Activated CD8-positive, alpha-beta memory T cell treated with anti-CD3 and anti-CD28 coated beads, Interleukin-2, amount 10 ng/mL, durations not matched to agents 7 days and 5 days (primary cell): ENCODE measurements at regions not wholly inside any gene's neighbourhood (a gene's known extent, or its start where the extent isn't known, plus 50 kb on each side); places are given as distances from the start of the nearest gene placed in this dataset.
"Not testable (repeated sequence)": the region's sequence is repeated elsewhere in the genome, so short reads cannot be mapped to it uniquely, and the experiment has no call there.

Source experiments
- ATAC-seq: fragments of 150-1000 bp; cut with Tn5 transposase; one replicate; pipeline ENCODE4 v1.10.0; 2021; ENCODE audit warnings: moderate library complexity
- CTCF ChIA-PET: fragments of 350-600 bp; sonication (Branson Sonifier 250); formaldehyde crosslinking; loops from one replicate; lab custom pipeline; 2021; ENCODE audit warnings: antibody characterized with exemption; lab: Charles Lee
- DNase-seq: peaks from one replicate; pipeline ENCODE4 v3.0.0-alpha.2; 2020
- H3K27ac Mint-ChIP-seq: one replicate; pipeline ENCODE4 v1.8.0; 2021; ENCODE audit warnings: mild to moderate bottlenecking, mixed read lengths
- H3K27me3 Mint-ChIP-seq: one replicate; pipeline ENCODE4 v1.8.0; 2021; ENCODE audit warnings: mixed read lengths
- H3K36me3 Mint-ChIP-seq: one replicate; pipeline ENCODE4 v1.8.0; 2021; ENCODE audit warnings: mild to moderate bottlenecking, mixed read lengths
- H3K4me1 Mint-ChIP-seq: one replicate; pipeline ENCODE4 v1.8.0; 2021; ENCODE audit warnings: mixed read lengths
- H3K4me3 Mint-ChIP-seq: one replicate; pipeline ENCODE4 v1.8.0; 2021; ENCODE audit warnings: mild to moderate bottlenecking, moderate library complexity, mixed read lengths
- H3K9me3 Mint-ChIP-seq: one replicate; pipeline ENCODE4 v1.8.0; 2022; ENCODE audit warnings: low read depth, mixed read lengths

DNA sequence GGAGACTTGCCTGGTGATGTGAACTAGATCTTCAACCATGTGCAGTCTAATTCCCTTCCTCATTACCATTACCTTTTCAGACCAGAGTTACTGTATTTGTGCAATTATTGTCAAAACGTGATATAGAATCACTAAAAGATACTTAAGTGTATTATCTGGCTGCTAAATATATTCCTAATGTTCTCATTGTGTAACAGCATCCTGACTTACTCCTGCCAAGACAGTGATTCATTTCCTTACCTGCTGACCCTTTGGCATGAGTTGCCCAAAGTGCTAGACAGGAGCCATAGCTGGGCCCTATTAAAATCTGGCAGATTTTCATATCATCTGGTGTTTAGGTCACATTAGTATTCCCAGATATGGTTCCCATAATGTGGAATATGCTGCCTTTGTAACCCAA is 598.3 kb upstream of the CAMK1G start:
- Mint-ChIP-seq H3K4me3 (no peak overlapping the region), H3K9me3 (peaks cover 3% of the 10 kb centered on the region), H3K36me3 (peaks cover 7% of the 10 kb centered on the region), H3K27ac (no peak overlapping the region), H3K4me1 (peaks cover 21% of the 10 kb centered on the region), H3K27me3 (peaks cover 7% of the 10 kb centered on the region)
- DNase-seq (no peak), ATAC-seq (no peak)
- CTCF ChIA-PET = no interaction called here

DNA sequence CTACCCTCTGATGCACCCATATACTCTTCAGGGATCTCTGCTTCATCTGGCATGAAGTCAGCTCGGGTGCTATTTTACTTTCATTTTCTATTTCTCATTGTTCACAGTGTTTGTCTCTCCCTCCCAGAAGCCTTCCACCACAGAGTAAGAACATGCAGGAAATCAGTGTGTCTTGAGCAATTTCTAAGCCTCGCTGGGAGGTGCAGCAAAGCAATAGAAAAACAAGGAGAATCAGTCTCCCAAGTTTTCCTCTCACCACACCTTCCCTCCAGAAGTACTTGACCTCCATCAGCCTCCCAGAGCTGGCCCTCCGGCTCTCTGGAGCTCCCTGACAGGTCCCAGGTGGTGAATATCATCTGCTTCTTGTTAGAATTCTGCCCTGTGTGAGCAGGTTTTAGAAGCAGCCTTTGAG is 594.7 kb upstream of the CAMK1G start:
- Mint-ChIP-seq H3K4me1 (peaks cover 21% of the 10 kb centered on the region), H3K4me3 (peak overlapping the region; percentile 62), H3K9me3 (peaks cover 11% of the 10 kb centered on the region), H3K27me3 (peaks cover 7% of the 10 kb centered on the region), H3K27ac (peak overlapping the region; percentile 80), H3K36me3 (peaks cover 7% of the 10 kb centered on the region)
- DNase-seq = peak; percentile 42
- CTCF ChIA-PET = interaction anchor here (1.1 kb wide), 1 partner anchor 9 kb away, joined by 5 read pairs; no protein-coding TSS in a partner anchor
- ATAC-seq = peak; percentile 98

DNA sequence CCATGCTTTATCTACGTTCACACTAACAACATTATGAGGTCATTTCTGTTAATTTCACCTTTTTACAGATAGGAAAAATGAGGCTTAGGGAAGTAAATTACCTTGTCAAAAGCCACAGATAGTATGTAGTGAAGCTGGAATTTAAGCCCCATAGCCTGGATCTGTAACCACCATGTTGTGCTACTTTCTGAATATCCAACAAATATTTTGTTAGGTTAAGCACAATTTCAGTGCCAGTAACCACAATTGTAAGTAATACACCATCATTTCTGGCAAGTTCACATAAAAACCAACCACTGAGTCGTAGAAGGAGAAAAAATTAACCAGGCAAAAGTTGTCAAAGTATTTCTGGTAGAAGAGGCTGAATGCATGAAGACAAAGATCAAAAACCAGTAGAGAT is 593.1 kb upstream of the CAMK1G start:
- no peak for ATAC-seq
- Mint-ChIP-seq H3K4me3 (no peak overlapping the region), H3K27ac (no peak overlapping the region), H3K36me3 (peaks cover 7% of the 10 kb centered on the region), H3K9me3 (peaks cover 11% of the 10 kb centered on the region), H3K4me1 (peaks cover 21% of the 10 kb centered on the region), H3K27me3 (peaks cover 17% of the 10 kb centered on the region)
- CTCF ChIA-PET = no interaction called here
- no peak for DNase-seq

DNA sequence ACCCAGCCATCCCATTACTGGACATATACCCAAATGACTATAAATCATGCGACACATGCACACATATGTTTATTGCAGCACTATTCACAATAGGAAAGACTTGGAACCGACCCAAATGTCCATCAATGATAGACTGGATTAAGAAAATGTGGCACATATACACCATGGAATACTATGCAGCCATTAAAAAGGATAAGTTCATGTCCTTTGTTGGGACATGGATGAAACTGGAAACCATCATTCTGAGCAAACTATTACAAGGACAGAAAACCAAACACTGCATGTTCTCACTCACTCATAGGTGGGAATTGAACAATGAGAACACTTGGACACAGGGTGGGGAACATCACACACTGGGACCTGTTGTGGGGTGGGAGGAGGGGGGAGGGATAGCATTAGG is 586.5 kb upstream of the CAMK1G start:
- H3K4me1 Mint-ChIP-seq, ATAC-seq, H3K27ac Mint-ChIP-seq, DNase-seq, CTCF ChIA-PET, H3K4me3 Mint-ChIP-seq, H3K36me3 Mint-ChIP-seq, H3K9me3 Mint-ChIP-seq: not testable (repeated sequence)
- H3K27me3 Mint-ChIP-seq = peaks cover 17% of the 10 kb centered on the region

DNA sequence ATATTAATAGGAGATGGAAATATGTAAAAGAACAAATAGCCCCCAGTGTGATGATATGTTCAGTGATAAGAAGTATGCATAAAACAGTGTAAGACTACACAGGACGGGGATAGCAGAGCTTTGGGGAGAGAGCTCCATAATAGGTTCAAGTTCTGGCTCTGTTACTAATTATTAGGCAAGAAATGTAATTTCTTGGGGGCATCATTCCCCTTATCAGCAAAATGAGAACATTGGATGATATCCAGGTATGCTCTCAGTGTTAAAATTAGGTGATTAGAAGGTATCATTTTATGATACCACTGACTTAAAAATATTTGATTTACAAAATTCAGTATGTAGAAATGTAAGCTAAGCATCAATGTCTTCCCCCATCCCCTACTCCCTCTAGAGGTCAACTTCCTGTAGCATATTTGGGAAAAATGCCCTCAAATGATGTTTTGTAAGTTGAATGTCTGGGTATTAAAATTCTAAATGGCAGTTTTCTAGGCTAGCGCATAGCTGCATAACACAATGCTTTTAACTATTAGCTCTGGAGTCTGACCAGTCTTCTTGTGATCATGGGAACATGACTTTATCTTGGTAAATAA is 585.7 kb upstream of the CAMK1G start:
- no peak for ATAC-seq
- no peak overlapping the region for H3K4me3 Mint-ChIP-seq
- H3K36me3 Mint-ChIP-seq = no peaks in the 10 kb centered on the region
- CTCF ChIA-PET = interaction anchor here (1.2 to 1.5 kb wide), 2 partner anchors 9 to 31 kb away, joined by 3 to 5 read pairs; no protein-coding TSS in a partner anchor
- peaks cover 3% of the 10 kb centered on the region for H3K9me3 Mint-ChIP-seq
- no peaks in the 10 kb centered on the region for H3K4me1 Mint-ChIP-seq
- H3K27me3 Mint-ChIP-seq = peaks cover 17% of the 10 kb centered on the region
- no peak for DNase-seq
- no peak overlapping the region for H3K27ac Mint-ChIP-seq

DNA sequence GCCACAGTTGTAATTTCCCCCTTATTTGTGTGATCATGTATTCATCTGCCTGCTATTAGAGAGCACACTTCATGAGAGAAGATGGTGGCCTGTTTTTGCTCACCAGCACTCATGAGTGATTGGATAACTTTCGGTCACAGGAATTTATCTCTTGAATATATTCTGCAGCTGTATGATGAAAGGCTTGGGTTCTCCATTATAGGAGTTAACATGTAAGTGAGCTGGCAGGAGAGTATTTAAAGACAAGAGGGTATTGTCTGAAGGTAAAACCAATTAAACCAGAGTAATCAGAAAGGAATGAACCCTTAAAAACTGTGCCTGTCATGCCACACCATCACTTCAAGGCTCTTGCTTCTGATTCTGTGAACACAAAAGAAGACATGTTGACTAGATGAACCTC is 574.9 kb upstream of the CAMK1G start:
- H3K27me3 Mint-ChIP-seq = no peaks in the 10 kb centered on the region
- no peaks in the 10 kb centered on the region for H3K4me1 Mint-ChIP-seq
- no peak for DNase-seq
- no peak overlapping the region for H3K4me3 Mint-ChIP-seq
- H3K27ac Mint-ChIP-seq = no peak overlapping the region
- ATAC-seq = no peak
- no peaks in the 10 kb centered on the region for H3K9me3 Mint-ChIP-seq
- no peaks in the 10 kb centered on the region for H3K36me3 Mint-ChIP-seq
- CTCF ChIA-PET = no interaction called here

DNA sequence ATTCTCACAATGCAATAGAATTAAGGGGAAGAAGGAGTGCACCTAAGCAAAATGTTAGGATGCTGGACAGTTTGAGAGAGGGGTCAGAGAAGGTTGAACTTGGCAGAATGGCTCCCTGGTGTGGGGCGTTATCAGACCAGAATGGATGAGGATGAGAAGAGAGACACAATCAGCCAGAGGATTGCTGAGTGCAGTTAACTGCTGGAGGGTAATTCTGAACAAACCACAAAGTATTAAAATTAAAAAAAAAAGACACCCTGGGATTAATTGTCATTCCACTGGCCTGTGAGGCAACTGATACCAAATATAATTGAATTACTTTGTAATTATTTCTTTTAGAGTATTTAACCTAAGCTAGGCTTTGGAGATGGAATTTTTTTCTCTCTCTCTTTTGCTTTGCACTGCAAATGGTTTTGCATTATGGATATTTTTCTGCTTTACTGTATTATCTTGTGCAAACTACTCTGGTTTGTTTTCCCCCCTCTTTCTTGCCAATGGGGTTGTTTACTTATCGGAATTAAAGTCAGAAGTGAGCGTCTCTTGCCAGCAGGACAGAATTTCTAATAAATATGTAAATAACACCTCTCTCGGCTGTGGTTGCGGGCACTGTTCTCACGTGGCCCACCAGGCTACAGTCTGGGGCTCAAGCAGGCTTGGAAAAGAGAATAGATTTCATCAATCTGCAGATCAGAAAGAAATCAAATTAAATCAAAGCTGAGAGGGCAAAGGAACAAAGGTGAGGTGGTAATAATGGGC is 572.9 kb upstream of the CAMK1G start:
- no peaks in the 10 kb centered on the region for H3K27me3 Mint-ChIP-seq

DNA sequence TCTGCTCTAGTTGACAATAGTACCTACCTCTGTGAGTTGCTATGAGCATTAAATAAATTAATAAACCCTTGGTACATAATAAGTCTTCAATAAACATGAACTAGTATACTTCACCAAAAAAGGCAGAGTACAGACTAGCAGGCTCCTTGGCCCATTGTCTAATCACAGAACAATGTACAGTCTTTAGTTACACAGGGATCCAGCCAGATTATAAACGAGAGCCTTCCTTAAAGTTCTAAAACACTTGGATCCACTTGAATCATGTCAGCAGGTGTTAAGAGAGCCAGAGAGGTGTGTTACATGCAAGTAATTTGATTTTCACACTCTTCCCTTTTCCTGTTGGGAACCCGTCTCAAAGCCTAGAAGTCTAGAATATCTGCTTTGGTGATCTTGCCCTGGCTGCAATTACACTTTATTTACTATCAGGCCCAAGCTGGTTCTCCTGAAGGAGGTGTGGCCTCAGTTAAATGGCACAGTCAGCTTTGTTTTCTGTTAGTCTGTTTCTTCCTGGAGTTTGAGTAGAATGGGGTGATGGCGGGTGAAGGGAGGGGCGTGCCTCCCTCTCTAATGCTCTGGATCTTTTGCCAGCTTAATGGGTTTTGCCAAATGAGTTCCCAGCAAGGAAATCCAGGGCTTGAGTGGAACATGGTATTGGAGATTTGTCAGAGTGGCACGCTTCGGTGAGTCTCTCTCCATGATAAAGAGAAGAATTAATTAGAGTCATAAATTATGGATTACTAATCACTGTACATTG is 570.9 kb upstream of the CAMK1G start:
- H3K4me3 Mint-ChIP-seq = no peak overlapping the region

More for the DNA sequence above, 572.9 kb upstream of the CAMK1G start:
- no peaks in the 10 kb centered on the region for H3K36me3 Mint-ChIP-seq
- DNase-seq (no peak), ATAC-seq (no peak)
- no peaks in the 10 kb centered on the region for H3K4me1 Mint-ChIP-seq
- no peak overlapping the region for H3K27ac Mint-ChIP-seq
- peaks cover 2% of the 10 kb centered on the region for H3K9me3 Mint-ChIP-seq
- H3K4me3 Mint-ChIP-seq = no peak overlapping the region
- CTCF ChIA-PET = no interaction called here

DNA sequence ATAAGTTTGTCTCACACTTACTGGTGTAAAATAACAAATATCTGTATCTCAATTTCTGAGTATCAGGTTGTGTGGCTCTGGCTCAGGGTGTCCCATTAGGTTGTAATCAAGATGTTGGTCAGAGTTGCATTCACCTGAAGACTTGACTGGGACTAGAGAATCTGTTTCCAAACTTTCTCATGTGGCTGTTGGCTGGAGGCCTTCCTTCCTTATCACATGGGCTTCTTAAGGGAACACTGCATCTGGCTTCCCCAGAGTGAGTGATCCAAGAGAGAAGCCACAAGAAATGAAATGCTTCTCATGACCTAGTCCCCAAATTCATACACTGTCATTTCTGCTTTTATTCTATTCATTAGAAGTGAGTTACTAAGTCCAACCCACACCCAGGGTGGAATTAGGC is 568.4 kb upstream of the CAMK1G start:
- H3K4me1 Mint-ChIP-seq = no peaks in the 10 kb centered on the region
- no peak overlapping the region for H3K27ac Mint-ChIP-seq
- DNase-seq (no peak), ATAC-seq (no peak)
- CTCF ChIA-PET = no interaction called here
- H3K4me3 Mint-ChIP-seq = no peak overlapping the region
- no peaks in the 10 kb centered on the region for H3K36me3 Mint-ChIP-seq
- H3K9me3 Mint-ChIP-seq = peaks cover 6% of the 10 kb centered on the region
- H3K27me3 Mint-ChIP-seq = no peaks in the 10 kb centered on the region

More for the DNA sequence above, 570.9 kb upstream of the CAMK1G start:
- Mint-ChIP-seq H3K27me3 (no peaks in the 10 kb centered on the region), H3K27ac (no peak overlapping the region), H3K36me3 (no peaks in the 10 kb centered on the region), H3K4me1 (no peaks in the 10 kb centered on the region), H3K9me3 (peaks cover 2% of the 10 kb centered on the region)
- ATAC-seq (no peak), DNase-seq (no peak)
- CTCF ChIA-PET = no interaction called here

DNA sequence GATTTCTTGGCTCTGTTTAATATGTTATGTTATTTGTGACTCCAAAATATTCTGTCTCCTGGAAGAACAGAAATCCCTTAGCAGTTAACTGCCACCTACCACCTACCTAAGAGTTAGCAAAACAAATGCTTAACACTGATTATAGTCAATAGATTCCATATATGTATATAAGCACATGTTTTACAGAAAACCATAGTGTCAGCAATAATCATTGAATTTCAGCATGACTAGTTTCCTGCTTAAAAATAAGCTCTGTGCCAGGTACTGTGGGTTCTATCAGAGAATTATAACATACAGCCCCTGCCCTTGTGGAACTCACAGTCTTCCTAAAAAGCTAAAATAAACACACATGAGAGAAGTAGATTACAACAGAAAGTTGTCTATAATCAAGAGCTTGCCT is 561.9 kb upstream of the CAMK1G start:
- H3K27ac Mint-ChIP-seq = no peak overlapping the region
- CTCF ChIA-PET = no interaction called here
- H3K4me1 Mint-ChIP-seq = no peaks in the 10 kb centered on the region
- no peak overlapping the region for H3K4me3 Mint-ChIP-seq
- DNase-seq = no peak
- ATAC-seq = no peak
- H3K27me3 Mint-ChIP-seq = no peaks in the 10 kb centered on the region
- H3K36me3 Mint-ChIP-seq = no peaks in the 10 kb centered on the region
- peaks cover 4% of the 10 kb centered on the region for H3K9me3 Mint-ChIP-seq

DNA sequence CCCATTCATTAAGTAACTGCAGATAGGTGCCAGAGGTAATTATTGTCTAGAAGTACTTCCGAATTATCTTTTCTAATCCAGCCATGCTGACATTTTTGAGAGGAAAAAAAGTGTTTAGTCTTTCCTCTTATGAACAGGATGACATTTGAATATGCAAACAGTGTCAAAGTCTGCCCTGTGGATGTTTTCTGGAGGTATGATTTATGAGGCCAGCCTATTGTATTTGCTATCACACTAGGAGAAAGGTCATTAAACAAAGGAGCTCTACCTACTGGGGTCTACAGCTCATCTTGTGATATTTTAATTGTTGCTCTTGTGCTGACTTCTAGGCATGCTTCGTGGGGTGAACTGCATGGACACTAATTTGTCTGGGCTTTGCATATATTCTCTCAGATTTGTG is 559.7 kb upstream of the CAMK1G start:
- Mint-ChIP-seq H3K36me3 (no peaks in the 10 kb centered on the region), H3K27me3 (no peaks in the 10 kb centered on the region), H3K9me3 (peaks cover 4% of the 10 kb centered on the region), H3K4me1 (no peaks in the 10 kb centered on the region), H3K4me3 (no peak overlapping the region), H3K27ac (no peak overlapping the region)
- CTCF ChIA-PET = no interaction called here
- no peak for DNase-seq
- no peak for ATAC-seq

DNA sequence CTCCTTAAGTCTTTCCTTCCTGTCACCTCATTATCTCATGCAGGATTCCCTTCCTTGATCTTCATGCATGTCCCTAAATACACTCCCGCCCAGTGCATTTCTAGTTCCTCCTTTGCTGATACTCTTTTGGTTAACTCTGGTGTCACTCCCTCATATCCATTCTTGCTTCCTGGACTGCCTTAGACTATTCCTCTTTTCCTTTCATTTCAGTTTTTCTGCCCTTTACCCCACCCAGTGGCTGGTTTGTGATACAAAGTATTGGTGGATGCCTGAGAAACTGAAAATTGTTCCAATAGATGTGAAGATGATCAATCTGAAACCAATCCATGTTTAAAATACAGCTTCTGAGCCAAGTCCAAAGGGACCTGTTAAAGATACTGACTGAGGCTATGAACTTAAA is 553.8 kb upstream of the CAMK1G start:
- Mint-ChIP-seq H3K9me3 (no peaks in the 10 kb centered on the region), H3K36me3 (no peaks in the 10 kb centered on the region), H3K4me1 (no peaks in the 10 kb centered on the region), H3K4me3 (no peak overlapping the region), H3K27ac (no peak overlapping the region), H3K27me3 (no peaks in the 10 kb centered on the region)
- CTCF ChIA-PET = no interaction called here
- DNase-seq (no peak), ATAC-seq (no peak)

DNA sequence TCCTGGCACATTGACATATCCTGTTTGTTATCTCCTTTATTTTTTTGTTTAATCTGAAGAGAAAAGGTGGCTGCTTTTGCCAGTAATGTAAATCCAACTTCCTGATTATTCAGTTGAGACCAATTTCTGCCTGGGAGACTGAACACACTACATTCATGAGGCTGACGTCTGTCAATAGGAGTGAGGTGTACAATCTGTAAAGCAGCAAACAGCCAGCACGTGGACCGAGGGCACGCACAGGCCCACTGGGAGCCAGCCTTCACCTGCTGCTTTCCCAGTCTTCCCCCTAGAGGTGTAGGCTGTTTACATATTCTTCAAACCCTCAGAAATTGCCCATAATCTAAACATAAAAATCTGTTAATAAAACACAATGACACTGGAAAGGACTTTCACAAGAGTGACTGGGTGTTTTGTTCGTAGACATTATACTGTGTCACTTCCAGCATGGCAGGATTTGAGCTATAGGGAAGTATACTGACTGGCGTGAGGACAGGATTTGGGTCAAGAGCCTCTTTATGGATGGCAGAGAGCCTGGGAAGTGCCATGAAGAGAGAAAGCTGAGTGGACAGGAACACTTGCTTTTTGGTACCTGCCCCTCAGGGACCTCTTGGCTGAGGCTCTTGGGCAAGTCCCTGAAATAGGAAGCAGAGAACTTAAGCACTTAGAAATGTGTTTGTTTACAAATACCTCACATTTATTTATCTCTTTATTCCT is 552.9 kb upstream of the CAMK1G start:
- Mint-ChIP-seq H3K9me3 (no peaks in the 10 kb centered on the region), H3K27ac (no peak overlapping the region), H3K27me3 (no peaks in the 10 kb centered on the region), H3K36me3 (no peaks in the 10 kb centered on the region), H3K4me3 (no peak overlapping the region), H3K4me1 (no peaks in the 10 kb centered on the region)
- DNase-seq (no peak), ATAC-seq (no peak)
- CTCF ChIA-PET = no interaction called here
